H1 (cell line): ENCODE measurements at regions not wholly inside any gene's neighbourhood (a gene's known extent, or its start where the extent isn't known, plus 50 kb on each side); places are given as distances from the start of the nearest gene placed in this dataset.
A peak's percentile ranks its signal among the peaks of the same experiment; 100 is the strongest.

Experiments used
- CTCF ChIA-PET: fragments of 300-600 bp; sonication (Branson Sonifier 250); formaldehyde crosslinking; loops from one replicate; lab custom pipeline; 2021; ENCODE audit not compliant: partially characterized antibody; lab: Charles Lee
- POLR2A ChIA-PET: fragments of 300-600 bp; sonication (Branson Sonifier 250); formaldehyde crosslinking; loops from one replicate; lab custom pipeline; 2021; ENCODE audit warnings: inconsistent platforms; ENCODE audit not compliant: partially characterized antibody; lab: Charles Lee
- DNase-seq, 2 experiments: peaks; one replicate each; pipeline versions ENCODE4 v3.0.0 to v3.0.0-alpha.2; 2010 to 2022; ENCODE audit warnings: low spot score in 2 of 2, low read depth in 1 of 2, mixed read lengths in 1 of 2
- FAIRE-seq: peaks from 2 replicates; lab custom pipeline; 2011; peaks lifted over from hg19 to GRCh38; lab: Jason Lieb, UNC
- H2AFZ ChIP-seq: 2 replicates; pipeline ENCODE4 v1.8.1; 2012; ENCODE audit warnings: low read length, inconsistent platforms
- H2AK5ac ChIP-seq: 2 replicates; pipeline ENCODE4 v1.6.1; 2013; ENCODE audit warnings: low read depth, low read length
- H2BK120ac ChIP-seq: replicated peaks from 2 replicates; pipeline ENCODE3; 2013; ENCODE audit warnings: low read depth, low read length, inconsistent platforms
- H2BK12ac ChIP-seq: 2 replicates; pipeline ENCODE4 v1.6.1; 2013; ENCODE audit warnings: low read depth, low read length
- H2BK15ac ChIP-seq: 2 replicates; pipeline ENCODE4 v1.6.1; 2013; ENCODE audit warnings: low read length
- H2BK20ac ChIP-seq: 2 replicates; pipeline ENCODE4 v1.6.1; 2013; ENCODE audit warnings: low read length
- H2BK5ac ChIP-seq: 2 replicates; pipeline ENCODE4 v1.6.1; 2013; ENCODE audit warnings: low read depth, low read length
- H3K14ac ChIP-seq: 2 replicates; pipeline ENCODE4 v1.6.1; 2013; ENCODE audit warnings: inconsistent platforms; ENCODE audit not compliant: insufficient read length
- H3K18ac ChIP-seq: 2 replicates; pipeline ENCODE4 v1.6.1; 2013; ENCODE audit warnings: low read length; ENCODE audit errors: extremely low read depth
- H3K23ac ChIP-seq: 2 replicates; pipeline ENCODE4 v1.6.1; 2013; ENCODE audit warnings: inconsistent platforms; ENCODE audit not compliant: insufficient read length
- H3K23me2 ChIP-seq: 2 replicates; pipeline ENCODE4 v1.6.1; 2013; ENCODE audit warnings: low read depth, low read length
- H3K27ac ChIP-seq: 2 replicates; pipeline ENCODE4 v1.6.1; 2011; ENCODE audit warnings: low read depth, low read length, inconsistent platforms
- H3K27me3 ChIP-seq, 4 experiments: replicated peaks in 1 of 4; 1 replicate in 1 of 4; 2 replicates in 3 of 4; pipeline versions ENCODE4 v1.6.1 to v1.8.1; 2011 to 2013; ENCODE audit warnings: low read length in 3 of 4, mild to moderate bottlenecking in 3 of 4, inconsistent platforms in 2 of 4, mixed read lengths in 2 of 4, moderate library complexity in 1 of 4; ENCODE audit not compliant: control insufficient read depth in 3 of 4, insufficient read depth in 3 of 4; ENCODE audit errors: extremely low read depth in 1 of 4
- H3K36me3 ChIP-seq, 4 experiments: 2 replicates each; pipeline versions ENCODE4 v1.6.1 to v1.8.1; 2011 to 2013; ENCODE audit warnings: mild to moderate bottlenecking in 4 of 4, low read length in 3 of 4, moderate library complexity in 2 of 4, control low read depth in 1 of 4, inconsistent platforms in 1 of 4; ENCODE audit not compliant: insufficient read depth in 4 of 4, control insufficient read depth in 2 of 4
- H3K4ac ChIP-seq: replicated peaks from 2 replicates; pipeline ENCODE3; 2013; ENCODE audit warnings: low read length, low read depth, mixed read lengths, inconsistent platforms; ENCODE audit not compliant: insufficient read length
- H3K4me1 ChIP-seq, 4 experiments: replicated peaks in 1 of 4; 1 replicate in 1 of 4; 2 replicates in 3 of 4; pipeline versions ENCODE4 v1.6.1 to v1.8.1; 2011 to 2013; ENCODE audit warnings: low read length in 3 of 4, inconsistent platforms in 2 of 4, mixed read lengths in 1 of 4; ENCODE audit not compliant: insufficient read depth in 4 of 4, control insufficient read depth in 3 of 4
- H3K4me2 ChIP-seq, 2 experiments: 2 replicates each; pipeline versions ENCODE4 v1.6.1 to v1.8.1; 2011 to 2013; ENCODE audit warnings: low read depth in 2 of 2, low read length in 2 of 2, control low read depth in 1 of 2, inconsistent platforms in 1 of 2, mild to moderate bottlenecking in 1 of 2; ENCODE audit not compliant: insufficient read depth in 1 of 2
- H3K4me3 ChIP-seq, 4 experiments: fragments of 200-600, 300-600 bp in 1 of 4; sonication (generic), shearing (Covaris generic), sonication (Bioruptor Twin) in 1 of 4; 2 replicates each; pipeline versions ENCODE4 v1.5.1 to v1.8.1; 2011 to 2016; ENCODE audit warnings: low read length in 4 of 4, low read depth in 3 of 4, control low read depth in 2 of 4, inconsistent platforms in 2 of 4, mild to moderate bottlenecking in 2 of 4, mixed read lengths in 1 of 4, moderate library complexity in 1 of 4; ENCODE audit not compliant: insufficient read depth in 2 of 4; ENCODE audit errors: extremely low read depth in 1 of 4
- H3K56ac ChIP-seq: replicated peaks from 2 replicates; pipeline ENCODE3; 2013; ENCODE audit warnings: low read depth, mild to moderate bottlenecking, mixed read lengths, low read length, inconsistent platforms; ENCODE audit not compliant: insufficient read length
- H3K79me1 ChIP-seq: 2 replicates; pipeline ENCODE4 v1.6.1; 2013; ENCODE audit warnings: low read depth, low read length, control low read depth
- H3K79me2 ChIP-seq, 2 experiments: 2 replicates each; pipeline versions ENCODE4 v1.6.1 to v1.8.1; 2012 to 2013; ENCODE audit warnings: low read length in 2 of 2, mild to moderate bottlenecking in 2 of 2, inconsistent platforms in 1 of 2; ENCODE audit not compliant: insufficient read depth in 2 of 2, control insufficient read depth in 1 of 2
- H3K9ac ChIP-seq, 4 experiments: replicated peaks in 1 of 4; 1 replicate in 1 of 4; 2 replicates in 3 of 4; pipeline versions ENCODE4 v1.6.1 to v1.8.1; 2011 to 2013; ENCODE audit warnings: low read depth in 3 of 4, low read length in 3 of 4, control low read depth in 2 of 4, mild to moderate bottlenecking in 2 of 4, moderate library complexity in 2 of 4, inconsistent platforms in 1 of 4; ENCODE audit errors: extremely low read depth in 1 of 4
- H3K9me3 ChIP-seq, 2 experiments: 2 replicates each; pipeline versions ENCODE4 v1.6.1 to v1.8.1; 2012 to 2013; ENCODE audit warnings: mild to moderate bottlenecking in 2 of 2, moderate library complexity in 2 of 2, control low read depth in 1 of 2, inconsistent platforms in 1 of 2, low read depth in 1 of 2, low read length in 1 of 2, mixed read lengths in 1 of 2; ENCODE audit not compliant: insufficient read depth in 2 of 2
- H4K20me1 ChIP-seq, 2 experiments: replicated peaks in 1 of 2; 2 replicates each; pipeline versions ENCODE3 to v1.8.1; 2011 to 2013; ENCODE audit warnings: inconsistent platforms in 2 of 2, low read length in 2 of 2, mild to moderate bottlenecking in 1 of 2; ENCODE audit not compliant: insufficient read depth in 2 of 2, control insufficient read depth in 1 of 2
- H4K5ac ChIP-seq: 2 replicates; pipeline ENCODE4 v1.6.1; 2013; ENCODE audit warnings: low read length, low read depth, mixed read lengths, inconsistent platforms; ENCODE audit not compliant: insufficient read length
- H4K8ac ChIP-seq: 2 replicates; pipeline ENCODE4 v1.8.0; 2013; ENCODE audit warnings: mild to moderate bottlenecking, moderate library complexity, low read length, inconsistent platforms; ENCODE audit not compliant: insufficient read depth; ENCODE audit errors: extremely low read depth
- H4K91ac ChIP-seq: replicated peaks from 2 replicates; pipeline ENCODE3; 2013; ENCODE audit warnings: low read length, mixed read lengths, inconsistent platforms; ENCODE audit not compliant: insufficient read length
- CTBP2 ChIP-seq: IDR thresholded peaks from 2 replicates; pipeline ENCODE4 v1.7.0; 2011; ENCODE audit warnings: borderline replicate concordance, mild to moderate bottlenecking, moderate library complexity, mixed read lengths, low read length; ENCODE audit not compliant: insufficient read depth, insufficient read length
- KDM5A ChIP-seq: fragments of 200-600 bp; IDR thresholded peaks from 2 replicates; pipeline ENCODE4 v1.7.1; 2012; ENCODE audit warnings: mild to moderate bottlenecking, low read length, inconsistent platforms, mixed read lengths
- MAFK ChIP-seq: IDR thresholded peaks from 2 replicates; pipeline ENCODE4 v1.6.1; 2012; ENCODE audit warnings: low read depth, mild to moderate bottlenecking, improper control_type of control experiment, low read length
- WGBS, 2 experiments: shearing (Covaris generic) in 1 of 2; methylation state at CpG; one replicate each; pipeline versions ENCODE4 v1.1.6 to v1.1.7; 2013 to 2015; ENCODE audit warnings: low lambda C conversion rate in 2 of 2, mixed read lengths in 2 of 2, inconsistent platforms in 1 of 2, low coverage in 1 of 2, missing lambda C conversion rate in 1 of 2; ENCODE audit not compliant: insufficient replicate concordance in 2 of 2, insufficient coverage in 1 of 2, insufficient read length in 1 of 2; ENCODE audit errors: extremely low coverage in 1 of 2, missing lambda C conversion rate in 1 of 2; 5-methylcytosine and 5-hydroxymethylcytosine counted together

GRCh38 chr7:80078159-80078731 is 56.4 kb upstream of the GNAI1 start:
- Histone ChIP-seq H2BK15ac (no peak overlapping the region), H2BK5ac (no peak overlapping the region), H4K20me1 (no peaks in the 10 kb centered on the region), H3K27ac (no peak overlapping the region), H2AK5ac (no peak overlapping the region), H2BK12ac (no peak overlapping the region), H3K4me2 (no peak overlapping the region), H2AFZ (peak overlapping the region; percentile 76; the same call in 1 of the 2 replicates), H4K91ac (no peak overlapping the region), H3K79me1 (no peaks in the 10 kb centered on the region), H2BK20ac (no peak overlapping the region), H3K4me1 (no peaks in the 10 kb centered on the region), H3K36me3 (no peaks in the 10 kb centered on the region), H3K23ac (no peak overlapping the region), H3K4ac (no peak overlapping the region), H3K56ac (no peak overlapping the region), H3K18ac (no peak overlapping the region), H3K27me3 (no peaks in the 10 kb centered on the region), H3K9ac (no peak overlapping the region), H3K23me2 (no peaks in the 10 kb centered on the region), H4K5ac (no peak overlapping the region), H3K4me3 (no peak overlapping the region), H3K9me3 (no peaks in the 10 kb centered on the region), H3K14ac (no peak overlapping the region), H3K79me2 (no peaks in the 10 kb centered on the region), H2BK120ac (no peak overlapping the region), H4K8ac (no peak overlapping the region)
- no peak for FAIRE-seq
- WGBS, 2 experiments = 86% methylated on average over 5 of the region's 5 CpGs; no CpG with 5 or more reads in 1 of the 2 experiments
- no peak for DNase-seq
- POLR2A ChIA-PET = no interaction called here
- CTCF ChIA-PET = interaction anchor here (0.6 to 2.3 kb wide), 6 partner anchors 17 to 125 kb away, joined by 3 to 12 read pairs (median 4); no protein-coding TSS in a partner anchor
- TF ChIP-seq CTBP2 (no peak), MAFK (no peak), KDM5A (no peak)
